ENCODE measurements at regions not wholly inside any gene's neighbourhood (a gene's known extent, or its start where the extent isn't known, plus 50 kb on each side); places are given as distances from the start of the nearest gene placed in this dataset.
"Not testable (repeated sequence)": the region's sequence is repeated elsewhere in the genome, so short reads cannot be mapped to it uniquely, and the experiment has no call there.

- not testable (repeated sequence) for H3K27ac ChIP-seq (ENCODE audit: low read depth in 1 of 2, low read length in 1 of 2); H3K4me1 ChIP-seq (ENCODE audit: control insufficient read depth in 2 of 2, insufficient read depth in 2 of 2, low read length in 2 of 2); H3K36me3 ChIP-seq (ENCODE audit: control insufficient read depth in 2 of 2, insufficient read depth in 2 of 2, low read length in 1 of 2); DNase-seq (ENCODE audit: low read depth in 6 of 9, low spot score in 9 of 9); H3K9me3 ChIP-seq (ENCODE audit: control insufficient read depth in 2 of 2, insufficient read depth in 1 of 2, low read length in 1 of 2); H3K27me3 ChIP-seq (ENCODE audit: control insufficient read depth in 2 of 2, insufficient read depth in 1 of 2, low read length in 1 of 2); H3K4me3 ChIP-seq (ENCODE audit: low read length in 2 of 2)
- 97% methylated on average over 18 of the region's 23 CpGs for WGBS
Measured at GRCh38 chr21:15218476-15218875, 153.7 kb upstream of the NRIP1 start.

- no peaks in the 10 kb centered on the region for H3K9me3 ChIP-seq (ENCODE audit: control insufficient read depth in 2 of 2, insufficient read depth in 1 of 2, low read length in 1 of 2)
- H3K27ac ChIP-seq (ENCODE audit: low read depth in 1 of 2, low read length in 1 of 2): no peak overlapping the region
- no peak for DNase-seq (ENCODE audit: low read depth in 6 of 9, low spot score in 9 of 9)
- no peaks in the 10 kb centered on the region for H3K27me3 ChIP-seq (ENCODE audit: control insufficient read depth in 2 of 2, insufficient read depth in 1 of 2, low read length in 1 of 2)
- no peaks in the 10 kb centered on the region for H3K36me3 ChIP-seq (ENCODE audit: control insufficient read depth in 2 of 2, insufficient read depth in 2 of 2, low read length in 1 of 2)
- H3K4me1 ChIP-seq (ENCODE audit: control insufficient read depth in 2 of 2, insufficient read depth in 2 of 2, low read length in 2 of 2): no peaks in the 10 kb centered on the region
- 70% methylated on average over 5 of the region's 5 CpGs for WGBS
- H3K4me3 ChIP-seq (ENCODE audit: low read length in 2 of 2): no peak overlapping the region
Measured at GRCh38 chr21:15219039-15219438, 154.2 kb upstream of the NRIP1 start.

- H3K9me3 ChIP-seq (ENCODE audit: control insufficient read depth in 2 of 2, insufficient read depth in 1 of 2, low read length in 1 of 2): no peaks in the 10 kb centered on the region
- H3K36me3 ChIP-seq (ENCODE audit: control insufficient read depth in 2 of 2, insufficient read depth in 2 of 2, low read length in 1 of 2): no peaks in the 10 kb centered on the region
- H3K4me3 ChIP-seq (ENCODE audit: low read length in 2 of 2): no peak overlapping the region
- 37% methylated on average over 6 of the region's 6 CpGs for WGBS
- no peaks in the 10 kb centered on the region for H3K4me1 ChIP-seq (ENCODE audit: control insufficient read depth in 2 of 2, insufficient read depth in 2 of 2, low read length in 2 of 2)
- no peak overlapping the region for H3K27ac ChIP-seq (ENCODE audit: low read depth in 1 of 2, low read length in 1 of 2)
- DNase-seq (ENCODE audit: low read depth in 6 of 9, low spot score in 9 of 9): no peak
- no peaks in the 10 kb centered on the region for H3K27me3 ChIP-seq (ENCODE audit: control insufficient read depth in 2 of 2, insufficient read depth in 1 of 2, low read length in 1 of 2)
Measured at GRCh38 chr21:15219894-15220293, 155.1 kb upstream of the NRIP1 start.

GRCh38 chr21:15221799-15222386 is 157.1 kb upstream of the NRIP1 start:
- Histone ChIP-seq H3K4me3 (ENCODE audit: low read length in 2 of 2) (no peak overlapping the region), H3K36me3 (ENCODE audit: control insufficient read depth in 2 of 2, insufficient read depth in 2 of 2, low read length in 1 of 2) (no peaks in the 10 kb centered on the region), H3K27me3 (ENCODE audit: control insufficient read depth in 2 of 2, insufficient read depth in 1 of 2, low read length in 1 of 2) (no peaks in the 10 kb centered on the region), H3K9me3 (ENCODE audit: control insufficient read depth in 2 of 2, insufficient read depth in 1 of 2, low read length in 1 of 2) (no peaks in the 10 kb centered on the region), H3K4me1 (ENCODE audit: control insufficient read depth in 2 of 2, insufficient read depth in 2 of 2, low read length in 2 of 2) (no peaks in the 10 kb centered on the region), H3K27ac (ENCODE audit: low read depth in 1 of 2, low read length in 1 of 2) (no peak overlapping the region)
- no peak for DNase-seq (ENCODE audit: low read depth in 6 of 9, low spot score in 9 of 9)

- H3K27me3 ChIP-seq (ENCODE audit: control insufficient read depth in 2 of 2, insufficient read depth in 1 of 2, low read length in 1 of 2): no peaks in the 10 kb centered on the region
- H3K4me1 ChIP-seq (ENCODE audit: control insufficient read depth in 2 of 2, insufficient read depth in 2 of 2, low read length in 2 of 2): no peaks in the 10 kb centered on the region
- 67% methylated on average over 3 of the region's 3 CpGs for WGBS
- H3K9me3 ChIP-seq (ENCODE audit: control insufficient read depth in 2 of 2, insufficient read depth in 1 of 2, low read length in 1 of 2): no peaks in the 10 kb centered on the region
- no peak overlapping the region for H3K27ac ChIP-seq (ENCODE audit: low read depth in 1 of 2, low read length in 1 of 2)
- H3K4me3 ChIP-seq (ENCODE audit: low read length in 2 of 2): no peak overlapping the region
- no peak for DNase-seq (ENCODE audit: low read depth in 6 of 9, low spot score in 9 of 9)
- no peaks in the 10 kb centered on the region for H3K36me3 ChIP-seq (ENCODE audit: control insufficient read depth in 2 of 2, insufficient read depth in 2 of 2, low read length in 1 of 2)
Measured at GRCh38 chr21:15222707-15223106, 157.9 kb upstream of the NRIP1 start.

GRCh38 chr21:15224346-15225086 is 159.7 kb upstream of the NRIP1 start:
- no peak for DNase-seq (ENCODE audit: low read depth in 6 of 9, low spot score in 9 of 9)
- Histone ChIP-seq H3K4me3 (ENCODE audit: low read length in 2 of 2) (no peak overlapping the region), H3K9me3 (ENCODE audit: control insufficient read depth in 2 of 2, insufficient read depth in 1 of 2, low read length in 1 of 2) (no peaks in the 10 kb centered on the region), H3K27ac (ENCODE audit: low read depth in 1 of 2, low read length in 1 of 2) (no peak overlapping the region), H3K4me1 (ENCODE audit: control insufficient read depth in 2 of 2, insufficient read depth in 2 of 2, low read length in 2 of 2) (no peaks in the 10 kb centered on the region), H3K27me3 (ENCODE audit: control insufficient read depth in 2 of 2, insufficient read depth in 1 of 2, low read length in 1 of 2) (no peaks in the 10 kb centered on the region), H3K36me3 (ENCODE audit: control insufficient read depth in 2 of 2, insufficient read depth in 2 of 2, low read length in 1 of 2) (no peaks in the 10 kb centered on the region)
- 88% methylated on average over 6 of the region's 6 CpGs for WGBS

- H3K9me3 ChIP-seq (ENCODE audit: control insufficient read depth in 2 of 2, insufficient read depth in 1 of 2, low read length in 1 of 2): no peaks in the 10 kb centered on the region
- H3K4me3 ChIP-seq (ENCODE audit: low read length in 2 of 2): no peak overlapping the region
- no peaks in the 10 kb centered on the region for H3K4me1 ChIP-seq (ENCODE audit: control insufficient read depth in 2 of 2, insufficient read depth in 2 of 2, low read length in 2 of 2)
- WGBS: 97% methylated on average over 3 of the region's 3 CpGs
- DNase-seq (ENCODE audit: low read depth in 6 of 9, low spot score in 9 of 9): no peak
- H3K27ac ChIP-seq (ENCODE audit: low read depth in 1 of 2, low read length in 1 of 2): no peak overlapping the region
- H3K27me3 ChIP-seq (ENCODE audit: control insufficient read depth in 2 of 2, insufficient read depth in 1 of 2, low read length in 1 of 2): no peaks in the 10 kb centered on the region
- no peaks in the 10 kb centered on the region for H3K36me3 ChIP-seq (ENCODE audit: control insufficient read depth in 2 of 2, insufficient read depth in 2 of 2, low read length in 1 of 2)
Measured at GRCh38 chr21:15227919-15228318, 163.1 kb upstream of the NRIP1 start.

GRCh38 chr21:15229390-15229789 is 164.6 kb upstream of the NRIP1 start:
- H3K27me3 ChIP-seq (ENCODE audit: control insufficient read depth in 2 of 2, insufficient read depth in 1 of 2, low read length in 1 of 2): no peaks in the 10 kb centered on the region
- H3K9me3 ChIP-seq (ENCODE audit: control insufficient read depth in 2 of 2, insufficient read depth in 1 of 2, low read length in 1 of 2): no peaks in the 10 kb centered on the region
- H3K4me1 ChIP-seq (ENCODE audit: control insufficient read depth in 2 of 2, insufficient read depth in 2 of 2, low read length in 2 of 2): no peaks in the 10 kb centered on the region
- H3K36me3 ChIP-seq (ENCODE audit: control insufficient read depth in 2 of 2, insufficient read depth in 2 of 2, low read length in 1 of 2): no peaks in the 10 kb centered on the region
- DNase-seq (ENCODE audit: low read depth in 6 of 9, low spot score in 9 of 9): no peak
- H3K27ac ChIP-seq (ENCODE audit: low read depth in 1 of 2, low read length in 1 of 2): no peak overlapping the region
- 94% methylated on average over 4 of the region's 4 CpGs for WGBS
- H3K4me3 ChIP-seq (ENCODE audit: low read length in 2 of 2): no peak overlapping the region

- no peak overlapping the region for H3K27ac ChIP-seq (ENCODE audit: low read depth in 1 of 2, low read length in 1 of 2)
- H3K4me3 ChIP-seq (ENCODE audit: low read length in 2 of 2): no peak overlapping the region
- WGBS: 95% methylated on average over 1 of the region's 1 CpG
- H3K36me3 ChIP-seq (ENCODE audit: control insufficient read depth in 2 of 2, insufficient read depth in 2 of 2, low read length in 1 of 2): no peaks in the 10 kb centered on the region
- H3K27me3 ChIP-seq (ENCODE audit: control insufficient read depth in 2 of 2, insufficient read depth in 1 of 2, low read length in 1 of 2): no peaks in the 10 kb centered on the region
- DNase-seq (ENCODE audit: low read depth in 6 of 9, low spot score in 9 of 9): no peak
- H3K9me3 ChIP-seq (ENCODE audit: control insufficient read depth in 2 of 2, insufficient read depth in 1 of 2, low read length in 1 of 2): no peaks in the 10 kb centered on the region
- no peaks in the 10 kb centered on the region for H3K4me1 ChIP-seq (ENCODE audit: control insufficient read depth in 2 of 2, insufficient read depth in 2 of 2, low read length in 2 of 2)
Measured at GRCh38 chr21:15233611-15234010, 168.8 kb upstream of the NRIP1 start.

Measured in thymus (tissue), 11 donors.